ENCODE measurements at regions not wholly inside any gene's neighbourhood (a gene's known extent, or its start where the extent isn't known, plus 50 kb on each side); places are given as distances from the start of the nearest gene placed in this dataset.
A peak's percentile ranks its signal among the peaks of the same experiment; 100 is the strongest.

- no peak for TF ChIP-seq PRDM6 (tag by site-specific recombination; IDR thresholded peaks at IDR 0.05)
- no peak for TF ChIP-seq ZNF639 (tag by site-specific recombination; IDR thresholded peaks at IDR 0.05)
- no peak for TF ChIP-seq ZIC2 (tag by site-specific recombination; IDR thresholded peaks at IDR 0.05)
- TF ChIP-seq ZNF473 (tag by site-specific recombination; IDR thresholded peaks at IDR 0.05) = no peak
- no peak for TF ChIP-seq ZNF777 (tag by site-specific recombination; IDR thresholded peaks at IDR 0.05; ENCODE audit: borderline replicate concordance)
- TF ChIP-seq ZNF341 (tag by site-specific recombination; IDR thresholded peaks at IDR 0.05; ENCODE audit: low read depth) = peak; percentile 86
- TF ChIP-seq ZNF488 (tag by site-specific recombination; IDR thresholded peaks at IDR 0.05) = no peak
- TF ChIP-seq PRDM1 (tag by site-specific recombination; IDR thresholded peaks at IDR 0.05) = peak; percentile 74
- no peak for TF ChIP-seq OVOL3 (tag by site-specific recombination; IDR thresholded peaks at IDR 0.05)
- TF ChIP-seq ZNF335 (tag by site-specific recombination; conservative IDR thresholded peaks at IDR 0.05) = peak; percentile 73
- TF ChIP-seq KLF7 (tag by site-specific recombination; IDR thresholded peaks at IDR 0.05; ENCODE audit: borderline replicate concordance) = no peak
- no peak for TF ChIP-seq ZNF544 (tag by site-specific recombination; IDR thresholded peaks at IDR 0.05)
- no peak for TF ChIP-seq ZFHX2 (tag by site-specific recombination; conservative IDR thresholded peaks at IDR 0.05)
- TF ChIP-seq PRDM10 (tag by site-specific recombination; IDR thresholded peaks at IDR 0.05) = peak; percentile 38; the same call in 1 of the 2 replicates
- TF ChIP-seq ZNF148 (tag by site-specific recombination; IDR thresholded peaks at IDR 0.05; ENCODE audit: borderline replicate concordance) = no peak
- TF ChIP-seq CTCF (tag by site-specific recombination; IDR thresholded peaks at IDR 0.05) = no peak
- no peak for TF ChIP-seq PRDM4 (tag by site-specific recombination; IDR thresholded peaks at IDR 0.05)
- no peak for TF ChIP-seq ZNF513 (tag by site-specific recombination; IDR thresholded peaks at IDR 0.05)
- TF ChIP-seq ZNF626 (tag by site-specific recombination; IDR thresholded peaks at IDR 0.05) = no peak
- TF ChIP-seq ZNF660 (tag by site-specific recombination; IDR thresholded peaks at IDR 0.05) = peak; percentile 46; the same call in 1 of the 2 replicates
- TF ChIP-seq ZNF155 (tag by site-specific recombination; IDR thresholded peaks at IDR 0.05) = no peak
- no peak for TF ChIP-seq ZNF350 (tag by site-specific recombination; IDR thresholded peaks at IDR 0.05)
- no peak for TF ChIP-seq ZNF223 (tag by site-specific recombination; IDR thresholded peaks at IDR 0.05)
Measured at GRCh38 chr4:159048166-159048886, 54.6 kb upstream of the RAPGEF2 start (continued).
